ENCODE measurements at regions not wholly inside any gene's neighbourhood (a gene's known extent, or its start where the extent isn't known, plus 50 kb on each side); places are given as distances from the start of the nearest gene placed in this dataset.

- 17% methylated on average over 1 of the region's 1 CpG for WGBS (ENCODE audit: low lambda C conversion rate)
- no peak for FAIRE-seq
- intact Hi-C loops (cut with micrococcal nuclease; ENCODE audit: unreplicated experiment) = no loop called here
Measured at GRCh38 chr4:149292425-149293007, 523.1 kb downstream of the IQCM start.

More at GRCh38 chr4:149292425-149293007, 523.1 kb downstream of the IQCM start:
- peaks cover 30% of the 10 kb centered on the region for H3K9me3 ChIP-seq (ENCODE audit: low read length)
- BruUV-seq (replicated peaks) = no TSS peak
- no peaks in the 10 kb centered on the region for H3K4me1 ChIP-seq (ENCODE audit: insufficient read depth, low read length)
- H3K4me2 ChIP-seq (ENCODE audit: low read depth, low read length) = no peak overlapping the region
- no peak overlapping the region for H3K9ac ChIP-seq (ENCODE audit: insufficient read depth, low read depth, low read length)
- no peak for ATAC-seq
- in situ Hi-C loops (cut with HindIII; ENCODE audit: extremely low pct_ligation_motif_present, low pct_unique_long_range_greater_than_20kb) = no loop called here
- TF ChIP-seq ZNF136 (CRISPR knock-in tag; IDR thresholded peaks at IDR 0.05; ENCODE audit: low read depth) = no peak
- TF ChIP-seq ZNF30 (CRISPR knock-in tag; IDR thresholded peaks at IDR 0.05) = no peak
- no peak for TF ChIP-seq XBP1 (CRISPR knock-in tag; IDR thresholded peaks at IDR 0.05)
- no peak for TF ChIP-seq MYPOP (CRISPR knock-in tag; IDR thresholded peaks at IDR 0.05)
- TF ChIP-seq MYNN (CRISPR knock-in tag; IDR thresholded peaks at IDR 0.05; ENCODE audit: low read depth) = no peak
- TF ChIP-seq, protein P1, sequence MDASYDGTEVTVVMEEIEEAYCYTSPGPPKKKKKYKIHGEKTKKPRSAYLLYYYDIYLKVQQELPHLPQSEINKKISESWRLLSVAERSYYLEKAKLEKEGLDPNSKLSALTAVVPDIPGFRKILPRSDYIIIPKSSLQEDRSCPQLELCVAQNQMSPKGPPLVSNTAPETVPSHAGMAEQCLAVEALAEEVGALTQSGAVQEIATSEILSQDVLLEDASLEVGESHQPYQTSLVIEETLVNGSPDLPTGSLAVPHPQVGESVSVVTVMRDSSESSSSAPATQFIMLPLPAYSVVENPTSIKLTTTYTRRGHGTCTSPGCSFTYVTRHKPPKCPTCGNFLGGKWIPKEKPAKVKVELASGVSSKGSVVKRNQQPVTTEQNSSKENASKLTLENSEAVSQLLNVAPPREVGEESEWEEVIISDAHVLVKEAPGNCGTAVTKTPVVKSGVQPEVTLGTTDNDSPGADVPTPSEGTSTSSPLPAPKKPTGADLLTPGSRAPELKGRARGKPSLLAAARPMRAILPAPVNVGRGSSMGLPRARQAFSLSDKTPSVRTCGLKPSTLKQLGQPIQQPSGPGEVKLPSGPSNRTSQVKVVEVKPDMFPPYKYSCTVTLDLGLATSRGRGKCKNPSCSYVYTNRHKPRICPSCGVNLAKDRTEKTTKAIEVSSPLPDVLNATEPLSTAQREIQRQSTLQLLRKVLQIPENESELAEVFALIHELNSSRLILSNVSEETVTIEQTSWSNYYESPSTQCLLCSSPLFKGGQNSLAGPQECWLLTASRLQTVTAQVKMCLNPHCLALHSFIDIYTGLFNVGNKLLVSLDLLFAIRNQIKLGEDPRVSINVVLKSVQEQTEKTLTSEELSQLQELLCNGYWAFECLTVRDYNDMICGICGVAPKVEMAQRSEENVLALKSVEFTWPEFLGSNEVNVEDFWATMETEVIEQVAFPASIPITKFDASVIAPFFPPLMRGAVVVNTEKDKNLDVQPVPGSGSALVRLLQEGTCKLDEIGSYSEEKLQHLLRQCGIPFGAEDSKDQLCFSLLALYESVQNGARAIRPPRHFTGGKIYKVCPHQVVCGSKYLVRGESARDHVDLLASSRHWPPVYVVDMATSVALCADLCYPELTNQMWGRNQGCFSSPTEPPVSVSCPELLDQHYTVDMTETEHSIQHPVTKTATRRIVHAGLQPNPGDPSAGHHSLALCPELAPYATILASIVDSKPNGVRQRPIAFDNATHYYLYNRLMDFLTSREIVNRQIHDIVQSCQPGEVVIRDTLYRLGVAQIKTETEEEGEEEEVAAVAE (CRISPR knock-in tag; IDR thresholded peaks at IDR 0.05; ENCODE audit: borderline replicate concordance) = no peak
- TF ChIP-seq NFIB (CRISPR knock-in tag; IDR thresholded peaks at IDR 0.05; ENCODE audit: borderline replicate concordance) = no peak
- POLR2A ChIA-PET = no interaction called here
- CTCF ChIA-PET (ENCODE audit: low intra/inter-chr PET ratio, low total read pairs) = no interaction called here
- H3K79me2 ChIP-seq (ENCODE audit: insufficient read depth, low read length) = no peaks in the 10 kb centered on the region
- no peaks in the 10 kb centered on the region for H3K36me3 ChIP-seq (replicated peaks in 1 of 2; ENCODE audit: control insufficient read depth in 1 of 2, insufficient read depth in 2 of 2, low read length in 2 of 2)
- H3K4me3 ChIP-seq (replicated peaks in 1 of 3; ENCODE audit: insufficient read depth in 1 of 3, low read depth in 2 of 3, low read length in 3 of 3) = no peak overlapping the region
- DNase-seq (ENCODE audit: low spot score) = no peak
- H3K27me3 ChIP-seq (ENCODE audit: control insufficient read depth in 1 of 2, insufficient read depth in 2 of 2, low read length in 2 of 2) = no peaks in the 10 kb centered on the region
- no peaks in the 10 kb centered on the region for H4K20me1 ChIP-seq (ENCODE audit: insufficient read depth, low read length)
- H2AFZ ChIP-seq (ENCODE audit: low read length) = no peak overlapping the region
- no peak overlapping the region for H3K27ac ChIP-seq (ENCODE audit: extremely low read length, insufficient read depth, low read length)

All from HepG2 (cell line).